ENCODE measurements at regions not wholly inside any gene's neighbourhood (a gene's known extent, or its start where the extent isn't known, plus 50 kb on each side); places are given as distances from the start of the nearest gene placed in this dataset.

DNA sequence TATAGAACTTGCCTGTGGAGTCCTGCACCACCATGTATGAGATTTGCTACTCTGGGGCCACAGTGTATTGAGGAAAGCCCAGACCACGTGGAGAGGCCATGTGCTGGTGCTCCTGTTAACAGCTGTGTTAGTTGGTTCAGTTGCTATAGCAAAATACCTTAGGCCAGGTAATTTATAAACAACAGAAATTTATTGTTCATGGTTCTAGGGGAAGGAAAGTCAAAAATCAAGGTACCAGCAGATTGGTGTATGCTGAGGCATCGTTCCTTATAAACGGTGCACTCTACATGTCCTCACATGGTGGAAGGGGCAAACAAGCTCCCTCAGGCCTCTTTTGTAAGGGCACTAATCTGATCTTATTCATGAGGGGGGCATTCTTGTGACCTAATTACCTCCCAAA lies 135.9 kb upstream of the FOXN2 start:
- TF ChIP-seq, protein P1, sequence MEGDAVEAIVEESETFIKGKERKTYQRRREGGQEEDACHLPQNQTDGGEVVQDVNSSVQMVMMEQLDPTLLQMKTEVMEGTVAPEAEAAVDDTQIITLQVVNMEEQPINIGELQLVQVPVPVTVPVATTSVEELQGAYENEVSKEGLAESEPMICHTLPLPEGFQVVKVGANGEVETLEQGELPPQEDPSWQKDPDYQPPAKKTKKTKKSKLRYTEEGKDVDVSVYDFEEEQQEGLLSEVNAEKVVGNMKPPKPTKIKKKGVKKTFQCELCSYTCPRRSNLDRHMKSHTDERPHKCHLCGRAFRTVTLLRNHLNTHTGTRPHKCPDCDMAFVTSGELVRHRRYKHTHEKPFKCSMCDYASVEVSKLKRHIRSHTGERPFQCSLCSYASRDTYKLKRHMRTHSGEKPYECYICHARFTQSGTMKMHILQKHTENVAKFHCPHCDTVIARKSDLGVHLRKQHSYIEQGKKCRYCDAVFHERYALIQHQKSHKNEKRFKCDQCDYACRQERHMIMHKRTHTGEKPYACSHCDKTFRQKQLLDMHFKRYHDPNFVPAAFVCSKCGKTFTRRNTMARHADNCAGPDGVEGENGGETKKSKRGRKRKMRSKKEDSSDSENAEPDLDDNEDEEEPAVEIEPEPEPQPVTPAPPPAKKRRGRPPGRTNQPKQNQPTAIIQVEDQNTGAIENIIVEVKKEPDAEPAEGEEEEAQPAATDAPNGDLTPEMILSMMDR (IDR thresholded peaks at IDR 0.05): no peak
- no peak for TF ChIP-seq POLR2AphosphoS5 (IDR thresholded peaks at IDR 0.05)
- TF ChIP-seq EP300 (IDR thresholded peaks at IDR 0.05): no peak
- no peak for TF ChIP-seq POLR2A (IDR thresholded peaks at IDR 0.05)

Measured in stomach (tissue), 4 donors.